H9 (cell line): ENCODE measurements at regions not wholly inside any gene's neighbourhood (a gene's known extent, or its start where the extent isn't known, plus 50 kb on each side); places are given as distances from the start of the nearest gene placed in this dataset.

Source experiments
- DNase-seq: peaks from one replicate; pipeline ENCODE4 v3.0.0-alpha.2; 2017
- H2AFZ ChIP-seq: one replicate; pipeline ENCODE4 v1.6.1; 2013; ENCODE audit warnings: mild to moderate bottlenecking, low read length, control low read depth, moderate library complexity
- H2AK5ac ChIP-seq: 2 replicates; pipeline ENCODE4 v1.6.1; 2013; ENCODE audit warnings: low read length, control low read depth, mixed read lengths; ENCODE audit not compliant: insufficient read length
- H2BK120ac ChIP-seq: one replicate; pipeline ENCODE4 v1.6.1; 2013; ENCODE audit warnings: low read depth, mild to moderate bottlenecking, low read length, control low read depth, inconsistent platforms; ENCODE audit not compliant: poor library complexity, severe bottlenecking
- H2BK12ac ChIP-seq: 2 replicates; pipeline ENCODE4 v1.6.1; 2013; ENCODE audit warnings: low read length, control low read depth, mixed read lengths, low read depth; ENCODE audit not compliant: insufficient read length
- H2BK15ac ChIP-seq: 2 replicates; pipeline ENCODE4 v1.6.1; 2013; ENCODE audit warnings: low read depth, low read length, control low read depth
- H2BK20ac ChIP-seq: one replicate; pipeline ENCODE4 v1.6.1; 2013; ENCODE audit warnings: low read depth, mild to moderate bottlenecking, low read length, control low read depth, inconsistent platforms; ENCODE audit not compliant: poor library complexity, severe bottlenecking
- H2BK5ac ChIP-seq: 2 replicates; pipeline ENCODE4 v1.6.1; 2013; ENCODE audit warnings: low read length, control low read depth, mixed read lengths; ENCODE audit not compliant: insufficient read length
- H3K14ac ChIP-seq: 2 replicates; pipeline ENCODE4 v1.6.1; 2013; ENCODE audit warnings: low read length, control low read depth; ENCODE audit not compliant: insufficient read depth
- H3K18ac ChIP-seq: 2 replicates; pipeline ENCODE4 v1.6.1; 2013; ENCODE audit warnings: low read depth, mild to moderate bottlenecking, mixed read lengths, low read length, control low read depth; ENCODE audit not compliant: insufficient read length
- H3K23ac ChIP-seq: 2 replicates; pipeline ENCODE4 v1.6.1; 2013; ENCODE audit warnings: low read length, control low read depth, mixed read lengths, low read depth; ENCODE audit not compliant: insufficient read length
- H3K23me2 ChIP-seq: 2 replicates; pipeline ENCODE4 v1.6.1; 2013; ENCODE audit warnings: low read depth, mild to moderate bottlenecking, mixed read lengths, low read length, control low read depth; ENCODE audit not compliant: insufficient read length, poor library complexity, severe bottlenecking
- H3K27ac ChIP-seq: 2 replicates; pipeline ENCODE4 v1.5.1; 2013; ENCODE audit warnings: low read length, control low read depth, mixed read lengths, low read depth; ENCODE audit not compliant: insufficient read length
- H3K27me3 ChIP-seq: 2 replicates; pipeline ENCODE4 v1.6.1; 2013; ENCODE audit warnings: low read length, control low read depth, inconsistent platforms; ENCODE audit not compliant: insufficient read depth
- H3K4ac ChIP-seq: 2 replicates; pipeline ENCODE4 v1.6.1; 2013; ENCODE audit warnings: low read depth, mild to moderate bottlenecking, control low read depth, inconsistent platforms, low read length, moderate library complexity
- H3K4me1 ChIP-seq: 2 replicates; pipeline ENCODE4 v1.6.1; 2013; ENCODE audit warnings: low read length, control low read depth, inconsistent platforms; ENCODE audit not compliant: insufficient read depth
- H3K4me2 ChIP-seq: 2 replicates; pipeline ENCODE4 v1.6.1; 2013; ENCODE audit warnings: low read length, control low read depth, mixed read lengths; ENCODE audit not compliant: insufficient read length, insufficient read depth
- H3K56ac ChIP-seq: 2 replicates; pipeline ENCODE4 v1.6.1; 2013; ENCODE audit warnings: low read depth, mild to moderate bottlenecking, mixed read lengths, low read length, control low read depth; ENCODE audit not compliant: insufficient read length
- H3K79me1 ChIP-seq: 2 replicates; pipeline ENCODE4 v1.6.1; 2013; ENCODE audit warnings: low read depth, mild to moderate bottlenecking, moderate library complexity, low read length, control low read depth, inconsistent platforms; ENCODE audit not compliant: insufficient read depth, poor library complexity, severe bottlenecking
- H3K79me2 ChIP-seq: 2 replicates; pipeline ENCODE4 v1.6.1; 2013; ENCODE audit warnings: low read length, control low read depth, inconsistent platforms; ENCODE audit not compliant: insufficient read depth
- H3K9ac ChIP-seq: 2 replicates; pipeline ENCODE4 v1.6.1; 2013; ENCODE audit warnings: low read length, control low read depth, mixed read lengths; ENCODE audit not compliant: insufficient read length; ENCODE audit errors: extremely low read depth
- H3K9me3 ChIP-seq: one replicate; pipeline ENCODE4 v1.6.1; 2013; ENCODE audit warnings: low read depth, low read length, inconsistent platforms; ENCODE audit not compliant: control insufficient read depth
- H3T11ph ChIP-seq: one replicate; pipeline ENCODE4 v1.6.1; 2013; ENCODE audit warnings: mild to moderate bottlenecking, low read length, control low read depth, inconsistent platforms
- H4K20me1 ChIP-seq: one replicate; pipeline ENCODE4 v1.6.1; 2013; ENCODE audit not compliant: control insufficient read depth, insufficient read length, insufficient read depth
- H4K5ac ChIP-seq: 2 replicates; pipeline ENCODE4 v1.6.1; 2013; ENCODE audit warnings: low read depth, mild to moderate bottlenecking, mixed read lengths, low read length, control low read depth; ENCODE audit not compliant: insufficient read length
- H4K8ac ChIP-seq: replicated peaks from 2 replicates; pipeline ENCODE4 v1.6.1; 2013; ENCODE audit warnings: low read length, control low read depth, mixed read lengths, low read depth; ENCODE audit not compliant: insufficient read length
- H4K91ac ChIP-seq: 2 replicates; pipeline ENCODE4 v1.6.1; 2013; ENCODE audit warnings: low read depth, mild to moderate bottlenecking, moderate library complexity, mixed read lengths, low read length, control low read depth; ENCODE audit not compliant: insufficient read length
- H3K27ac Mint-ChIP-seq, 3 experiments: 2 replicates in 2 of 3; 3 replicates in 1 of 3; pipeline ENCODE4 v1.8.0; 2020 to 2021; ENCODE audit warnings: mixed read lengths in 3 of 3, mild to moderate bottlenecking in 1 of 3, moderate library complexity in 1 of 3
- H3K27me3 Mint-ChIP-seq: 2 replicates; pipeline ENCODE4 v1.8.0; 2021; ENCODE audit warnings: low read depth, mild to moderate bottlenecking, moderate library complexity, mixed read lengths
- H3K36me3 Mint-ChIP-seq, 3 experiments: 2 replicates in 2 of 3; 3 replicates in 1 of 3; pipeline ENCODE4 v1.8.0; 2020 to 2021; ENCODE audit warnings: low read depth in 3 of 3, mixed read lengths in 3 of 3; ENCODE audit not compliant: insufficient read depth in 1 of 3
- H3K4me1 Mint-ChIP-seq, 2 experiments: 2 replicates each; pipeline ENCODE4 v1.8.0; 2020; ENCODE audit warnings: mixed read lengths in 2 of 2
- H3K4me3 Mint-ChIP-seq, 2 experiments: 2 replicates in 1 of 2; 3 replicates in 1 of 2; pipeline ENCODE4 v1.8.0; 2020 to 2021; ENCODE audit warnings: mild to moderate bottlenecking in 2 of 2, mixed read lengths in 2 of 2, moderate library complexity in 1 of 2
- H3K9me3 Mint-ChIP-seq, 2 experiments: 2 replicates in 1 of 2; 3 replicates in 1 of 2; pipeline ENCODE4 v1.8.0; 2020; ENCODE audit warnings: mild to moderate bottlenecking in 2 of 2, mixed read lengths in 2 of 2, moderate library complexity in 1 of 2
- TF ChIP-seq, protein P1 (sequence below): fragments of 200-600 bp; sonication (generic); conservative IDR thresholded peaks from 3 replicates; pipeline ENCODE4 v1.8.0; 2021; ENCODE audit warnings: antibody characterized with exemption, mild to moderate bottlenecking

DNA sequence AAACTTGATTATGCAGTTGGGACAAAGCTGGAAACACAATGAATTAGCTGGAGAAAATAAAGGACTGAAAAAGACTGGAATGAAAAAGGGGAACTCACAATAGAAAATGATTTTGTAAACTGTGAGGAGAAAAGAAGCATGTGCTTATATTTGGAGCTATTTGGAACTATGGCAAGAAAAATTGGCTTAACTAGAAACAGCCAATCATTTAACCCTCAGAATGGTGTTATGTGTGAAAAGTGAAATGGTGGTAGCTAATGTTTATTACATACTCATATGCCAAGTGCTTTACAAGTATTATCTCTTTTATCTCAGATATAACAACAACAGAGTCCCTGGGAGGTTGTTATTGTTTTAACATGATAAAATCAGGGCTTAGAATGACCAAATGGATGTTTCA, 583.1 kb upstream of the SEL1L start:
- Histone ChIP-seq H2BK15ac (no peak overlapping the region), H2BK5ac (no peak overlapping the region), H3K23me2 (no peaks in the 10 kb centered on the region), H2AFZ (no peak overlapping the region), H3T11ph (no peak overlapping the region), H3K9me3 (no peaks in the 10 kb centered on the region), H2AK5ac (no peak overlapping the region), H3K79me2 (no peaks in the 10 kb centered on the region), H3K4me1 (no peaks in the 10 kb centered on the region), H3K9ac (no peak overlapping the region), H4K91ac (no peak overlapping the region), H3K14ac (no peak overlapping the region), H4K8ac (no peak overlapping the region), H2BK12ac (no peak overlapping the region), H3K4ac (no peak overlapping the region), H3K27ac (no peak overlapping the region), H3K27me3 (no peaks in the 10 kb centered on the region), H3K56ac (no peak overlapping the region), H3K79me1 (no peaks in the 10 kb centered on the region), H3K4me2 (no peak overlapping the region), H3K18ac (no peak overlapping the region), H4K5ac (no peak overlapping the region), H2BK120ac (no peak overlapping the region), H3K23ac (no peak overlapping the region), H2BK20ac (no peak overlapping the region), H4K20me1 (no peaks in the 10 kb centered on the region)
- peaks cover 6 to 9% of the 10 kb centered on the region in 2 experiments for H3K9me3 Mint-ChIP-seq
- H3K4me1 Mint-ChIP-seq: peaks cover 4 to 8% of the 10 kb centered on the region in 2 experiments
- DNase-seq: no peak
- peaks cover 0 to 11% (median 0%) of the 10 kb centered on the region in 3 experiments; a peak in 4 of 7 replicates for H3K36me3 Mint-ChIP-seq
- no peaks in the 10 kb centered on the region for H3K27me3 Mint-ChIP-seq
- TF ChIP-seq, protein P1, sequence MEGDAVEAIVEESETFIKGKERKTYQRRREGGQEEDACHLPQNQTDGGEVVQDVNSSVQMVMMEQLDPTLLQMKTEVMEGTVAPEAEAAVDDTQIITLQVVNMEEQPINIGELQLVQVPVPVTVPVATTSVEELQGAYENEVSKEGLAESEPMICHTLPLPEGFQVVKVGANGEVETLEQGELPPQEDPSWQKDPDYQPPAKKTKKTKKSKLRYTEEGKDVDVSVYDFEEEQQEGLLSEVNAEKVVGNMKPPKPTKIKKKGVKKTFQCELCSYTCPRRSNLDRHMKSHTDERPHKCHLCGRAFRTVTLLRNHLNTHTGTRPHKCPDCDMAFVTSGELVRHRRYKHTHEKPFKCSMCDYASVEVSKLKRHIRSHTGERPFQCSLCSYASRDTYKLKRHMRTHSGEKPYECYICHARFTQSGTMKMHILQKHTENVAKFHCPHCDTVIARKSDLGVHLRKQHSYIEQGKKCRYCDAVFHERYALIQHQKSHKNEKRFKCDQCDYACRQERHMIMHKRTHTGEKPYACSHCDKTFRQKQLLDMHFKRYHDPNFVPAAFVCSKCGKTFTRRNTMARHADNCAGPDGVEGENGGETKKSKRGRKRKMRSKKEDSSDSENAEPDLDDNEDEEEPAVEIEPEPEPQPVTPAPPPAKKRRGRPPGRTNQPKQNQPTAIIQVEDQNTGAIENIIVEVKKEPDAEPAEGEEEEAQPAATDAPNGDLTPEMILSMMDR: no peak
- no peak overlapping the region for H3K27ac Mint-ChIP-seq
- no peak overlapping the region for H3K4me3 Mint-ChIP-seq
